Globus pallidus (tissue), 1 donor: ENCODE measurements at regions not wholly inside any gene's neighbourhood (a gene's known extent, or its start where the extent isn't known, plus 50 kb on each side); places are given as distances from the start of the nearest gene placed in this dataset.

Experiments
- DNase-seq: peaks from one replicate; pipeline ENCODE4 v3.0.0-alpha.2; 2015; ENCODE audit warnings: low spot score

DNA sequence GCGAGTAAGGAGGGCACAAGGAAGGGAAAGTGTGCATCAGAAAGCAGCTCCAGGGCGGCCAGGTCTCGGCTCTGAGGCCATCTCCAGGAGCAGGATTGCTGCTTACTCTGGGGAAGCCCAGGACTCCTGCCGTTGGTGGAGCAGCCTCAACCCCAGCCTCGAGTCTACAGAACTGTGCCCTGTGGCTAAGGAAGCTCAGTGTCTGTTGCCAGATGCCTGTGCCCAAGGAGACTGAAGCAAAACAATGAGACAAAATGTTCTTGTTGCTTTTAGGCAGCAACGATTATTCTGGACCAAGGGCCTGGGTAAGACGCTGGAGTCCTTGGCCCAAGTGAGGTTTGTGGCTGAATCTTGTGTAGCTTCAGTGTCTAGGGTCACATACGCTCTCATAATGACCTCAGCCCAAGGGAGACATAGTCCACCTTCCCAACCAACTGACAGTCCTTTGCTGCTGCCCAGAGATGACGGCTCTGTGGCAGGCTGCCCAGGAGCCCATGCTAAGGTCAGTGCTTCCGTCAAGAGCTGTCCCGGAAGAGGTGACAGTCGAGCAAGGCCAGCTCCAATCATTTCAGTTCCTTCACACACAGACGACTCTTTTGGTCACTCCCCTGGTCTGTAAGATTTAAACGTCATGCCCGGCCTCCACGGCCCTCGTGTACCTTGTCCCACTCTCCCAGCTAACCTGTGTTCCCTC is 223.8 kb downstream of the TTC32 start:
- no peak for DNase-seq

DNA sequence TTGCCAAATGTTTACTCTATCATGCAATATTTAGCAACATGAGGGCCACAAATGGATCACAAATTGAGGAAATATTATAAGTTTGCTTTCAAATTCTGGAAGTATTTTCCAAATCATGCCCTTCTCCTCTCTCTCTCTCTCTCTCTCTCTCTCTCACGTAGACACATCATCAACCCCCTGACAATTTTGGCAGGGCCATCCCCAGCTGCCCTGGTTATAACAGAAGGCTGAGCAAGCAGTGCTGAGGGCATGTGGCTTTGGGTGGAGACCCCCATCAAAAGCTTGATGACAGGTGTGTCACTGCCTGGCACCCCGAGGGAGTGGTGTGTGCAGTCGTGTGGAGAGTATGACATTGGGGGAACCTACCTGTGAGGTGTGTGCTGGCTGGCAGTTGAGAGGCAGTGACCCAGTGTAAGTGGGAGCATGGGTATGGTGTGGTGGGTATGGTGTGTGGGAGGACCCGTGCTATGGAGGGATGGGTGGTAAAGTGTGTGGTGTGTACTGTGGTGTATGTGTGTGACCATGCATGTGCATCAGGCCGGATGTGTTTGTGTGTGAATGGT is 224.5 kb downstream of the TTC32 start:
- no peak for DNase-seq

DNA sequence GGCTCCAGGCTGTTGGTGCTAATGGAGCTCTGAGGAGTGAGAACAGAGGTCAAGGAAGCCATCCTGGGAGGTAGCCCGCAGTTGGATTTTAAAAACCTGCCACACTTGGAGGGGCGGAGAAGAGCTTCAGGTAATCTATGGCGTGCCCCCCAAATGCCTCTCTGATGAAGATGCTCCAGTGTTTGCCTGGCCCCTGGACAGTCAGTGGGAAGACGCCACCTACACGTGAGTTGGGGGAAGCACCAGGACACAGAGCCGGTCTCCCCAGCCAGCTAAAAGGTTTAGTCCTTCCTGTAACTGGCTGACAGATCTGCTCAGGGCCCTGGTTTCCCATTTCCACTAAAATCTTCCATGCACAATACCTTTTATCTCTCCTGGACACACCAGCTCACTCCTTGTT is 225.0 kb downstream of the TTC32 start:
- DNase-seq, result no peak

DNA sequence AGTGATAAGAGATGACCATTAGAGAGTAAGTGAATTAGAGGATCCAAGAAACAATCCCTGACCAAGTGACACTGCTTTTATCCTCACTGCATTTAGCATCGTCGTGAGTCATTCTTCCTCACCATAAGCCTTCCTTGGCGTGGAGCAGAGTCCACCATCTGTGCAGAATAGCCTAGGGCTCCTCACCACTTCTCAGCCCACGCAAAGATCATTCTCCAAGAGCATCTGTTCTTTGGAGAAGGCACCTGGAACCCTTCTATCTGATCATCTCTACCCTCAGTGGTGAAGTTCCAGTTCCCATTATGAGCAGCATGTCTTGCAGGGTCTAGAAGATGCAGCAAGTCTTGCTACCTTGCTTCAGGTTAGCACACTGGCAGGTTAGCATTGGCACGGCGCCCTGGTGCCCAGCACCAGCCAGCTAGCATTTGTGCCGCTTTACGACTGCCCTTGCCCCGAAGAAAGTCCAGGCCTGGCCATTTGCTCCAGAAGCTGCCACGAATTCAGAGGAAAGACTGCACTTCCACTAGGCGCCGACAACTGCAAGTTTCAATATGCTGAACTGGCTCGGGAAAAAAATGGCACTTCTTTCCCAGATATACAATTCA is 225.8 kb downstream of the TTC32 start:
- DNase-seq, result no peak

DNA sequence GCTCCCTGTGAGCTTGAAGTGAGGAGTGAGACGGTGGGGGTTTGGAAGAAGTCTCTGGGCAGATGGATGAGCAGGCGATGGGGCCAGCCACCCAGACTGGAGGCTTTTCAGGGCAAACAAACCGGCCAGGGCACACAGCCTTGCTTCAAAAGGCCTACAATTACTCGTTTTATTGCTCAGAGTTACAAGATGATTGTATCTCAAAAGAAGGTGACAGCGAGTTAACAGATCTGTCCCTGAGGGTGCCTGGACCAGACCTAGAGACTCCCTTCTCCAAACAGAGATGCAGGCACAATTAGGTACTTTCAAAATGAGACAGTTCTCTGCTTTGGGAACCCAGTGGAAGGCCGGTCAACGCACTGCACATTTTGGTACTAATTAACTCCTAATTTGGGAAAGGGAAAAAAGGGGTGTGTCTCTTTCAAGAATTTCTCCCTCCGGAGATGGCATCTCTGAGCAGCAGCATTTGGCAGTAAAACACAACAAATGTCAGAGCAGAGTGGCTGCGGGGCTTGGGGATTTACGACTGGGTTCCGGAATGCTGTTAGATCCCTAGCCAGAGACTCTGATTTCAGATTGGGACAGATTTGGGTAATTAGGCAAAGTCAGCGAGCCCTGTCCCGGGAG is 226.7 kb downstream of the TTC32 start:
- no peak for DNase-seq

DNA sequence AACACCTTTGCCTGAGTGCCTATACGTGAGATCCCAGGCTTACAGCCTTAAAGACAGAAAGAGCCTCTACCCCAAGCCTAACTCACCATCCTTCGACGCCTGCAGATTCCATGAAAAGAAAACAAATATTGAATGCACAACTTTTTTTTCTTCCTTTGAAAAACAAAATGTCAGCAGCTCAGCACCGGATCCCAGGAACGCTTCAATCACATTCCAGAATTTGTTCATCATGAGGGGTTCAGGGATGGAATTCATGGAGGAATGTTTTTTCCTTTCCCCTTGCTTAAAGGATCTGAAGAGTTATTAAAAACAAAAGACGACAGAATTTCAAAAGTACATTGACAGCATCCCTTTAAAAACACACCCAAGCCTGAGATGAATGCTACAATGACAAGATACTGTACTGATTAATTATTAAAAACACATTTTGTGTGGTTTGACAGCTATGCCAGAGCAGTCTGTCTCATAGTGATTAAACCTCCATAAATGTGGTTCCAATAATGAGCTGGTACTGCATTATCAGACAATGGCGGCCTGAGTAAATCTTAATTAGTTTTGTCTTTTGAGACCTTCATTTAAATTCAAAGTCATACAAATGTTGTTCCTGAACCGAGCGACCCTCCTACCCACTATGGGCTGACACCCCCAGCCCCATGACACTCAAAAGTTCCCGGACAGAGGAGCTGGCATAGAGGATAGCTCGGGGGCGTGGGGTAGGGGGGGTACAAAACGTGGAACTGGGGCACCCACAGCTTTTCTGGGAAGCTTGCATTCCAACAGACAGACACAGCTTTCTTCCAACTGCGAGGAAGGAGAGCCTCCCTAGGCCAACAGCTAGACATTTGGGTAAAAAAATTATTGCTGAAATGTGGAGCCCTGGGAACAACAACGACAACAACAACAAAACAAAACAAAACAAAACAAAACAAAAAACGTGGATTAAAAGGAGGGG is 227.5 kb downstream of the TTC32 start:
- no peak for DNase-seq

DNA sequence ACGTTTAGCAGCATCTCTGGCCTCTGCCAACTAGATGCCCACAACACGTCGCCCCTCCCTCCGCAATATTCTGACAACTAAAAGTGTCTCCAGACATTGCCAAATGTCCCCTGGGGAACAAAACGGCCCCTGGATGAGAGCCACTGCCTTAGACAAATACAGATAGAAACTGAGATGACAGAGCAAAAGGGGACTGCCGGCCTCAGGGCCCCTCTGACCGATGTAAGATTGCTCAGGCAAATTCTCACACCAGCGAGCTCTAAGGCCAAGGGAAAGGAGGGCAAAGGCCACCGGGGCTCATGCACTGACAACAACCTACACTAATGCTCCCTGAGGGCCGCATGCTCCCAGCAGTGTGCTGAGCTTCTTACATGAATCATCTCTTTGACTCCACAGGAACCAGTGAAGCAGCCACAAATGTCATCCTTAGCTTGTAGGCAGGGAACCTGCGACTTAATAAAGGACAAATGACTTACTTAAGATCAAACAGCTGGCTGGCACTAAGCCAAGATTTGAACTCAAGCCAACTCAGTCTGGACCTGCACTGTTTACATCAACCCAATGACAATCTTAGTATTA is 228.5 kb downstream of the TTC32 start:
- DNase-seq, result no peak

DNA sequence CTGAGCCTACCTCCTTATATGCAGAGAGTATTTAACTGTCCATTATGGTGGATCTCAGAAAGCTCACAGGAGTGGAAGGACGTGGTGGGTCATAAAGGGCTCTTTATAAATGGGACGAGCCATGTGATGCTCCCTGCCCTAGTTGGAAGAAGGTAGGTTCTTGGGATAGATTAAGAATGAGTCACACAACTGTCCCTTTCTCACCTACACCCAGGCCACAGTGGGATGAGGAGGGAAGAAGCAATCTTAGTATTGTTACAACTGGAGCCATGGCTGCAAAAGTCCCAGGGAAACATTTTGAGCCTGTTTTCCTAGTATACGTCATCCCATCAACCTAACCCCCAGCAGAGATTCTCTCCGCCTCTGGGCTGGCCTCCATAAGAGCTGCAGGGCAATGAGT is 229.9 kb downstream of the TTC32 start:
- no peak for DNase-seq

DNA sequence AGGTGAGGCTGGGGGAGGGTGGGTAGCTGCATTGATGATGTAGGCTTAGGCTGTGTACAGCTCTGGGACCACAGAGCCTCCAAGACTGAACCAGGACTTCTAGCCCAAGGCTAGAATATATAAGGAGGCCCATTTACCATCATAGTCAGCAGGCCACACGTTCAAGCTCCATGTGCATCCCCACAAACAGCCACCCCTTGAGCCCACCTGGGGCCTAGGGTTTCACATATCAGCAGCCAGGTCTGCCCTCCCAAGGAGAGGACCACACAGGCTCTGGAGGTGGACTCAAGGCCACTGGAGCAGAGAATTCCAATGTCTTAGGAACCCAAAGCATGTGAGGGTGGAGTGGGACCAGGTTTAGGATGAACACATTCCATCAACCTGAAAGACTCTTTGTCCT is 230.5 kb downstream of the TTC32 start:
- no peak for DNase-seq

DNA sequence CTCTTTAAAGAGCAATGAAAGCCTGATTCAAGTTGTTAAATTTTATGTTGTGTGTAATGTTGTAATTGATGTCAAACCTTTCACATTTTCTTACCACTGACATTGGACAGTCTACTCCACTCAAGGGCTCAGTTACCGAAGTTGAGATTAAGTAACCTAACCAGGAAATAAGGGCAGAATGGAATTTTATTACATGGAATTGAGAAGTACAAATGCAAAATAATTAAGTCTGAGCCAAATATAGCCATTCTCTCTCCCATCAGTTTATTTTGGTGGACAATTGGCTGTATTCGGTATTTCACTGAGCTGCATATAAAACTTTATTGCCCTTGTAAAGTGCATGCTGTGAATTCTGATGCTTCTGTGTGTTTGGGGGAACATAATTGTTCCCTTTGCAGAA is 231.5 kb downstream of the TTC32 start:
- DNase-seq, result no peak

DNA sequence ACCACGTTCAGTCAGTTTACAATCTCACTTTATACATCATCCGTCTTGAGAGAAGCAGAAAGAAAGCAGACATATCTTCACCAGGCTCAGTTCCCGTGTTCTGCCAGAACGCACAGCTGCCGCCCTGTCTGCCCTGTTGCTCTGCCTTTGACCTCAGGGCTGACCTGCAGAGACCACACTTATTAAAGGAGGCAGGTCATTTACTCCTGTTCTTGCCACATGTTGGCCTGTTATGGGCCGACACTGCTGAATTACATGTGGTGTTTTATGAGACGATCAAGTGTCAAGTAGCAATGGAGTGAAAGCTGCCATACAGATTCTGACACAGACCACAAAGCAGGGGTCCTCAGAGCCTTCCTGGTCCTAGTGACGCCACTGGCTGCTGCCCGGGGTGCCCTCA is 232.2 kb downstream of the TTC32 start:
- no peak for DNase-seq

DNA sequence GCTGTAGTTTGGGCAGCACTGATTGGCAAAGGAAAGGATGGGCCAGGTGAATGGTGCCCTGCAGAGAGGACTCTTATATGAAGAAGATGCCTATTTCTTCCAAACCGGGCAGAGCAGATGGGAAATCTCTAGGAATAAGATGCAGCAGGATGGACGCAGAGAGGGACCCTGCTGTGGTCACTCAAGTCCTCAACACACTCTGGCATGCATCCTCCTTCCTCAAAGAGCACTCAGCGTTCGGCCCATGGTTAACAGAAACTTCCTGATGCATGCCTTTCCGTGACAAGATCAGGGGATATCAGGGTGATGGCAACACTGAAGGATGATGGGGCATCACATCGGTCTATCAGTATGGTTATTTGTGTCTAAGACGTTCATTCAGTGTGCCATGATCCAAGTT is 232.7 kb downstream of the TTC32 start:
- no peak for DNase-seq

DNA sequence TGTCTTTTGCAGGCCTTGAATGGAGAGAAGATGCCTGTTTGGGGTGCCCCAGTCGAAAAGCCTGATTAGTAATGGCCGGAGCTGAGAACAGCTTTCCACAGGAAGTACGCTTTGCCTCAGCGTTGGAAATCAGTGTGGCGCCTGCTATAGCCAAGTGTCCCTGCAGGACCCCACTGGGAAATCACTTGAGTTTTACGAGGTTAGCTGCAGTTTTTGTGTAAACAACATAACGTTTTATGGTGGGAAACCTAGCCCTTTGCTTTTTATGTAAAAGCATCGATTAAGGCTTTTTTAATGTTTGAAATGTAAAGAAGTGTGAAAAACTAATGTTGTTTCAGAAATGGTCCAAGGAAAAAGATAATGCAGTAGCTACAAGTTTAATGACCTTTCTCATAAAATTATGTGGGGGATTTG is 234.2 kb downstream of the TTC32 start:
- DNase-seq, result no peak

DNA sequence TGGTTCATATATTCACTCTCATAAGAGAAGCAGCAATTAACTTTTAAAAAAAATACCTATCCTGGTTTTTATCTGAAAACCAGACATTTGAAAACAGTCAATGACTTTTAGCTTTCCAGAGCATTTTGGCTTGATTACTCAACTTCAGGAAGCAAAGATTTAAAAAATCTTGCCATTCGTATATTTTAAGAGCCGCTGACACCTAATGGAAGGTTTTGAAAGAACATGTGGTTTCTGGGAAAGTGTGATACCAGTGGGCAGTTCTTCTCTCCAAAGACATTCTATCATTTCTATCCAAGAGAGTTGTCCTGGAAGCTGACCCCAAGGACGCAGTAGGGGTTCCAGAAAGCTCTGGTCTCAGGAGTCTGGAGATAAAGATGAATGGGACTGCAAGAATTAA is 234.7 kb downstream of the TTC32 start:
- DNase-seq, result no peak

DNA sequence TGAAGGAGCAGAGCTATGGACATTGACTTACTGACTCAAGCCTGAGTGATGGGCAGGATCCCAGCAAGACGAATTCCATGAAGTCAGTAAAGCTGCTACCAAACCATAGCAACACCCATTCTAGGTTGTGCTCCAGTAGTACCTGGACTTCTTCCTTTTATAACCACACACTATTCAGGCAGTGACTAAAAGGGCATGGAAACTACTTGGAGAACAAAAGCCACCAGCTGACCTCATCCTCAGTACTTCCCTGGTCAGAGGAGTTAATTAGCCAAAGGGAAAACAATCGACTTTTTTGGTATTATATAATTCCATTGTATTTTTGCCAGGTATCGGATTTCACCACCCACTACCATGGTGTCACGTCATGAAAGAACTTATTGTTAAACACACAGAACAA is 237.1 kb downstream of the TTC32 start:
- no peak for DNase-seq

DNA sequence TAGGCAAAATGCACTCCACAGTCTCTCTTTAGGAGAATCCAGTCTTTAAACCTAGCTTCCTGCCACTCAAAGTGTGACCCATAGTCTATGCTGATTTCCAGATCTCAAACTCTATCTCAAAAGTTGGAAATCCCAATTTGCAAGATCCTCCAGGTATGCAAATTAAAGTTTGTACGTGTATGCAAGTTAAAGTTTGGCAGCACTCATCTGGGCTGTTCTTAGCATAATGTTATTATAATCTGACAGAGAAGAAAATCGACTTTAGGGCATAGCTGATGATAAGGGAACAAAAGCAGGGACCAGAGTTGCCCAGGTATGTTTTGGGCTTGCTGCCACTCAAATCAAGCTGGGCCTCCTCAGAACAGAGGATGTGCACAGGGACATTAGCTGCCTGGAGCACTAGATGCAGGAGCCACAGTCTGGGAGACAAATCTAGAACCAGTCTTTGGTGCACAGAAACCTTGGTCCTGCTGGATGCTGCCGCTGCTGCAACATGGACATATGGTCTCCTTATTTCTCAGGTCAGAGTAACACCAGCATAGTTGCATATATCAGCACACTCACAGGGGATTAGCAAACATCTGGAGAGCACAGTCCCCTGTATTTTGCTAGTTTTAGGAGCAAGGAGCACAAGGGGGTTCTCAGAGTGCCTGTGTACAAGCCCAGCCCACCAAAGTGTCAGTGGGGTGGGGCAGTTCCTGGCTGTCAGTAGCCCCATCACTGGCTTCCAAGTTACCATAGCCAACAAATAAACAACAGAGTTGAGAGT is 242.6 kb downstream of the TTC32 start:
- DNase-seq, result no peak

DNA sequence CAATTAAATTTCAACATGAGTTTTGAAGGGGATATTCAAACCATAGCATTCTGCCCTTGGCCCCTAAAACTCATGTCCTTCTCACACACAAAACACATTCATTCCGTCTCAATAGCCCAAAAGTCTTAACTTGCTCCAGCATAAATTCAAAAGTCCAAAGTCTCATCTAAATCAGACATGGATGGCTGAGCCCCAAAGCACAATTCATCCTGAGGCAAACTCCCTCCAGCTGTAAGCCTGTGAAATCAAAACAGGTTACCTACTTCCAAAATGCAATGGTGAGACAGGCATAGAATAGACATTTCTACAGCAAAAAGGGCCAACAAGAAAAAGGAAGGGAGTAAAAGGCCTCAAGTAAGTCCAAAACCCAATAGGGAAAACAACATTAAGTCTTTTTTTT is 245.8 kb downstream of the TTC32 start:
- DNase-seq, result no peak

DNA sequence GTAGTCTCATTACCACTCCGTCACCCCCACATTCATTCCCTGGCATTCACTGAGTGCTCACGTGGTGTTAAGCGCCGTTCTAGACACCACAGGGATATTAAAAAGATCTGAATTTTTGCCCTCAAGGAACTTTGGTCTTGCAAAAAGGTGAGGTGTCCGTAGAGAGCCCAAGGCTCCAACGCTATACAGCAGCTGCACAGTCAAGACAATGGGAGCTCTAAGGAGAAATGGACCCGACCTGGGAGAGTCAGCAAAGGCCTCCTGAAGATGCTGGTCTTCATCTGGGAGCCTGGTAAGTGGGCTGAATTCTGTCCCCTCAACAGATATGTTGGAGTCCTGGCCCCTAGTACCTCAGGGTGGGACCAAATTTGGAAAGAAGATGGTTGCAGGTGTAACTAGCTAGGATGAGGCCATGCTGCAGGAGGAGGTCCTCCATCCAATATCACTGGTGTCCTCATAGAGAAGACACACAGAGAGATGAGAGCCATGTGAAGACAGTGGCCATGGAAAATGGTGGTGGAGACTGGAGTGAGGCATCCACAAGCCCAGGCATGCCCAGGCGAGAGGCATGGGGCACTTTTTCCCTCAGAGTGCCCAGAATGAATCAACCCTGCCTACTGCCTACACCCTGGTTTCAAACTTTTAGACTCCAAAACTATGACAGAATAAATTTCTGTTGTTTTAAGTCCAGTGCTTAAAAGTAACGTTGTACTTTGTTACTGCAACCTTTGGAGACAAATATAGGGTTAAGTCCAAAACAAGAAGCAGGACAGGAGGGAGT is 247.3 kb downstream of the TTC32 start:
- no peak for DNase-seq

DNA sequence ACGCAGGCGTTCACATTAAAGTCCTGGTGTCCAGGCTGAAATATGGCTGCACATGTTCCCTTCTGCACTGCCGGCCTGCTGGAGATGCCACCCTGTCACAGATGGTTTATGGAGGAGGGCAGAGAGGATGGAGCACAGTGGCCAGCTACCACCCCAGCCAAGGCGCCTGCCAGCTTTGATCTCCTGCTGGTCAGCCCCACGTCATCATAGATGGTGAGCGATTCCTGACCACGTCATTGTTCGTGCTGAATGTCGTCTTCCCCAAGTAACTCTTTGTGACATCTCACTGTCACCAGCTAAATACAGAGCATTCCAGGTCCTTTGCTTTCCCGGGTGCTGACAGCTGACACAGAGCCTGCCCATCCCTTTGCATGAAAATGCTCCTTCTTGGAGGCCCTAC is 248.3 kb downstream of the TTC32 start:
- no peak for DNase-seq

DNA sequence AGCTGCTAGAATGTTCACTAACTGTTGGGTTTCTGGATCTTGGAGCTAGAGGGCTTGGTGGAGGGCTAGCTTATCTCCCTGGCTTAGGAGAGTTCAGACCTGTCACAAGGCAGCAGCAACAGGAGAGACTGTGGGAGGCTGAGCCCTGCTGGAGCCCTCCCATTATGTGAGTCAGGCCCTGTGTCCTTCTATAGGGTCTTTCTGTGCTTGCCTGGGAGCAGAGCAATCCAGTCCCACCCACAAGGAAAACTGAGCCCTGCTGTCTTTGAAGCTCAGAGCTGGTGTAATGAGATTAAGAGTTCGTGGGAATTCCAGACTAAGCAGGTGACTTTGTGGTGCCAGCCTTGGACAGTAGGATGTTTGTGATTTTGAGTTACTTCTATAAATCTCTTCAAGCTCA is 249.0 kb downstream of the TTC32 start:
- no peak for DNase-seq
